Testis (tissue), 2 donors: ENCODE measurements at regions not wholly inside any gene's neighbourhood (a gene's known extent, or its start where the extent isn't known, plus 50 kb on each side); places are given as distances from the start of the nearest gene placed in this dataset.

ENCODE experiments used
- POLR2A ChIP-seq: fragments of 450-650 bp; IDR thresholded peaks from one replicate; pipeline ENCODE4 v1.6.1; 2017; ENCODE audit warnings: antibody characterized with exemption, mild to moderate bottlenecking, moderate library complexity
- TF ChIP-seq, protein P1 (sequence below), 3 experiments: fragments of 450-650 bp in 2 of 3; fragments of 200-600 bp in 1 of 3; sonication (generic) in 1 of 3; IDR thresholded peaks; one replicate each; pipeline ENCODE4 v1.5.1; 2016 to 2019; ENCODE audit warnings: antibody characterized with exemption in 3 of 3, mild to moderate bottlenecking in 2 of 3, moderate library complexity in 1 of 3

- TF ChIP-seq, protein P1, sequence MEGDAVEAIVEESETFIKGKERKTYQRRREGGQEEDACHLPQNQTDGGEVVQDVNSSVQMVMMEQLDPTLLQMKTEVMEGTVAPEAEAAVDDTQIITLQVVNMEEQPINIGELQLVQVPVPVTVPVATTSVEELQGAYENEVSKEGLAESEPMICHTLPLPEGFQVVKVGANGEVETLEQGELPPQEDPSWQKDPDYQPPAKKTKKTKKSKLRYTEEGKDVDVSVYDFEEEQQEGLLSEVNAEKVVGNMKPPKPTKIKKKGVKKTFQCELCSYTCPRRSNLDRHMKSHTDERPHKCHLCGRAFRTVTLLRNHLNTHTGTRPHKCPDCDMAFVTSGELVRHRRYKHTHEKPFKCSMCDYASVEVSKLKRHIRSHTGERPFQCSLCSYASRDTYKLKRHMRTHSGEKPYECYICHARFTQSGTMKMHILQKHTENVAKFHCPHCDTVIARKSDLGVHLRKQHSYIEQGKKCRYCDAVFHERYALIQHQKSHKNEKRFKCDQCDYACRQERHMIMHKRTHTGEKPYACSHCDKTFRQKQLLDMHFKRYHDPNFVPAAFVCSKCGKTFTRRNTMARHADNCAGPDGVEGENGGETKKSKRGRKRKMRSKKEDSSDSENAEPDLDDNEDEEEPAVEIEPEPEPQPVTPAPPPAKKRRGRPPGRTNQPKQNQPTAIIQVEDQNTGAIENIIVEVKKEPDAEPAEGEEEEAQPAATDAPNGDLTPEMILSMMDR (IDR thresholded peaks at IDR 0.05): no peak
- TF ChIP-seq POLR2A: no peak
Measured at GRCh38 chr15:62413153-62413552, 248.1 kb upstream of the C2CD4B start.
